IMR-90 (cell line): ENCODE measurements at regions not wholly inside any gene's neighbourhood (a gene's known extent, or its start where the extent isn't known, plus 50 kb on each side); places are given as distances from the start of the nearest gene placed in this dataset.

Source experiments
- ATAC-seq: fragments of 200-7000 bp; cut with Tn5 transposase; 2 replicates; pipeline ENCODE4 v1.9.1; 2020; ENCODE audit warnings: low read depth, mild to moderate bottlenecking, moderate library complexity
- BruUV-seq: library from RNA; stranded (reverse); fragments of 400-500 nt; replicated peaks from 2 replicates; lab custom pipeline; 2021; lab: Mats Ljungman, UMichigan
- CTCF ChIA-PET: fragments of 300-600 bp; formaldehyde crosslinking; extraction: SDS; loops from one replicate; lab custom pipeline; 2021; ENCODE audit warnings: antibody characterized with exemption; lab: Yijun Ruan, JAX
- POLR2A ChIA-PET: fragments of 300-600 bp; sonication (Branson Sonifier 250); formaldehyde crosslinking; loops from one replicate; lab custom pipeline; 2022; ENCODE audit warnings: antibody characterized with exemption; ENCODE audit not compliant: unreplicated experiment; lab: Charles Lee
- DNase-seq: peaks from one replicate; pipeline ENCODE4 v3.0.0; 2013
- H2AFZ ChIP-seq: replicated peaks from 2 replicates; pipeline ENCODE3; 2013; ENCODE audit warnings: low read length, mild to moderate bottlenecking; ENCODE audit not compliant: poor library complexity
- H2AK5ac ChIP-seq: 2 replicates; pipeline ENCODE4 v1.6.1; 2013; ENCODE audit warnings: low read depth, low read length, inconsistent platforms
- H2AK9ac ChIP-seq: replicated peaks from 2 replicates; pipeline ENCODE3; 2013; ENCODE audit warnings: mild to moderate bottlenecking, low read depth, low read length, moderate library complexity; ENCODE audit not compliant: poor library complexity
- H2BK120ac ChIP-seq: 2 replicates; pipeline ENCODE4 v1.6.1; 2013; ENCODE audit warnings: low read depth, low read length, inconsistent platforms
- H2BK15ac ChIP-seq: 3 replicates; pipeline ENCODE4 v1.6.1; 2013; ENCODE audit warnings: low read depth, low read length, inconsistent platforms
- H2BK20ac ChIP-seq: 2 replicates; pipeline ENCODE4 v1.6.1; 2013; ENCODE audit warnings: low read depth, mild to moderate bottlenecking, inconsistent platforms, low read length, moderate library complexity
- H2BK5ac ChIP-seq: 2 replicates; pipeline ENCODE4 v1.6.1; 2013; ENCODE audit warnings: mild to moderate bottlenecking, low read depth, low read length, inconsistent platforms; ENCODE audit not compliant: poor library complexity, severe bottlenecking
- H3K14ac ChIP-seq: replicated peaks from 2 replicates; pipeline ENCODE4 v1.6.1; 2013; ENCODE audit warnings: low read depth, low read length, inconsistent platforms
- H3K18ac ChIP-seq: 2 replicates; pipeline ENCODE4 v1.6.1; 2013; ENCODE audit warnings: low read depth, low read length, control low read depth
- H3K23ac ChIP-seq: 2 replicates; pipeline ENCODE4 v1.6.1; 2013; ENCODE audit warnings: low read depth, low read length, inconsistent platforms
- H3K27ac ChIP-seq: 2 replicates; pipeline ENCODE4 v1.5.1; 2013; ENCODE audit warnings: mild to moderate bottlenecking, control low read depth, low read length; ENCODE audit not compliant: insufficient read depth
- H3K27me3 ChIP-seq: 2 replicates; pipeline ENCODE4 v1.6.1; 2013; ENCODE audit warnings: low read length; ENCODE audit not compliant: control insufficient read depth, insufficient read depth
- H3K36me3 ChIP-seq: 2 replicates; pipeline ENCODE4 v1.6.1; 2013; ENCODE audit warnings: low read length, mixed read lengths; ENCODE audit not compliant: control insufficient read depth, insufficient read depth
- H3K4ac ChIP-seq: 2 replicates; pipeline ENCODE4 v1.6.1; 2013; ENCODE audit warnings: low read depth, low read length, inconsistent platforms
- H3K4me1 ChIP-seq: 2 replicates; pipeline ENCODE4 v1.6.1; 2013; ENCODE audit warnings: low read length, mixed read lengths; ENCODE audit not compliant: control insufficient read depth, insufficient read depth
- H3K4me2 ChIP-seq: 2 replicates; pipeline ENCODE4 v1.6.1; 2013; ENCODE audit warnings: low read depth, mild to moderate bottlenecking, control low read depth, low read length, moderate library complexity
- H3K4me3 ChIP-seq: 2 replicates; pipeline ENCODE4 v1.5.1; 2013; ENCODE audit warnings: low read depth, mild to moderate bottlenecking, control low read depth, low read length, moderate library complexity; ENCODE audit not compliant: insufficient read depth
- H3K56ac ChIP-seq: 2 replicates; pipeline ENCODE4 v1.6.1; 2013; ENCODE audit warnings: low read length, inconsistent platforms; ENCODE audit not compliant: insufficient read depth; ENCODE audit errors: extremely low read depth
- H3K79me1 ChIP-seq, 2 experiments: 2 replicates each; pipeline ENCODE4 v1.6.1; 2013; ENCODE audit warnings: low read length in 2 of 2, inconsistent platforms in 1 of 2, low read depth in 1 of 2
- H3K9ac ChIP-seq: 2 replicates; pipeline ENCODE4 v1.6.1; 2013; ENCODE audit warnings: low read depth, low read length, control low read depth
- H3K9me1 ChIP-seq: 2 replicates; pipeline ENCODE4 v1.6.1; 2013; ENCODE audit warnings: low read length, inconsistent platforms; ENCODE audit not compliant: insufficient read depth
- H3K9me3 ChIP-seq: 2 replicates; pipeline ENCODE4 v1.6.1; 2013; ENCODE audit warnings: low read length; ENCODE audit not compliant: control insufficient read depth, insufficient read depth
- H4K20me1 ChIP-seq: 2 replicates; pipeline ENCODE4 v1.6.1; 2013; ENCODE audit warnings: low read length, inconsistent platforms; ENCODE audit not compliant: insufficient read depth
- H4K5ac ChIP-seq: 2 replicates; pipeline ENCODE4 v1.6.1; 2013; ENCODE audit warnings: mild to moderate bottlenecking, low read depth, low read length, control low read depth
- H4K8ac ChIP-seq, 2 experiments: 2 replicates each; pipeline ENCODE4 v1.6.1; 2013; ENCODE audit warnings: low read depth in 2 of 2, low read length in 2 of 2, control low read depth in 1 of 2, inconsistent platforms in 1 of 2
- H4K91ac ChIP-seq: 2 replicates; pipeline ENCODE4 v1.6.1; 2013; ENCODE audit warnings: low read depth, low read length, inconsistent platforms; ENCODE audit not compliant: insufficient read depth
- CHD1 ChIP-seq: IDR thresholded peaks from 2 replicates; pipeline ENCODE4 v1.6.1; 2012; ENCODE audit warnings: low read depth, low read length, improper control_type of control experiment
- CTCF ChIP-seq: conservative IDR thresholded peaks from 2 replicates; pipeline ENCODE4 v1.5.1; 2012; ENCODE audit warnings: mild to moderate bottlenecking, low read depth, low read length, improper control_type of control experiment
- MAFK ChIP-seq: IDR thresholded peaks from 2 replicates; pipeline ENCODE4 v1.6.1; 2012; ENCODE audit warnings: low read depth, low read length, improper control_type of control experiment
- MAZ ChIP-seq: IDR thresholded peaks from 2 replicates; pipeline ENCODE4 v1.6.1; 2012; ENCODE audit warnings: low read depth, mild to moderate bottlenecking, low read length, improper control_type of control experiment, moderate library complexity, borderline replicate concordance
- WGBS, 2 experiments: methylation state at CpG; one replicate each; pipeline versions ENCODE4 v1.1.5 to v1.1.7; 2013; ENCODE audit warnings: missing lambda C conversion rate in 2 of 2; ENCODE audit not compliant: insufficient read length in 1 of 2; ENCODE audit errors: extremely low coverage in 2 of 2; 5-methylcytosine and 5-hydroxymethylcytosine counted together
- dilution Hi-C: fragments of 300-500 bp; cut with HindIII; formaldehyde crosslinking; loops from one replicate; pipeline ENCODE4 v1.14.3; 2018; ENCODE audit warnings: low sequenced_read_pairs; ENCODE audit not compliant: unreplicated experiment
- in situ Hi-C: fragments of 300-500 bp; cut with MboI; formaldehyde crosslinking; loops from 3 replicates; pipeline ENCODE4 v1.14.3; 2019; ENCODE audit warnings: low sequenced_read_pairs, inconsistent platforms, mixed read lengths
- intact Hi-C: fragments of 100-400 bp; cut with micrococcal nuclease; formaldehyde crosslinking; loops from 2 replicates; pipeline ENCODE4 v1.10.0; 2022

- dilution Hi-C loops: no loop called here
- Histone ChIP-seq H3K4me1 (no peaks in the 10 kb centered on the region), H3K9me3 (no peaks in the 10 kb centered on the region), H3K9ac (no peak overlapping the region), H3K27me3 (no peaks in the 10 kb centered on the region), H2AFZ (no peak overlapping the region), H3K4ac (no peak overlapping the region), H4K8ac (no peak overlapping the region), H3K9me1 (no peaks in the 10 kb centered on the region), H3K36me3 (no peaks in the 10 kb centered on the region), H3K79me1 (no peaks in the 10 kb centered on the region), H4K5ac (no peak overlapping the region), H2AK5ac (no peak overlapping the region), H3K18ac (no peak overlapping the region), H2AK9ac (no peak overlapping the region), H3K56ac (no peak overlapping the region), H2BK120ac (no peak overlapping the region), H2BK5ac (no peak overlapping the region), H4K20me1 (no peaks in the 10 kb centered on the region), H2BK15ac (no peak overlapping the region), H2BK20ac (no peak overlapping the region), H3K27ac (no peak overlapping the region), H3K4me2 (no peak overlapping the region), H3K23ac (no peak overlapping the region), H3K14ac (no peak overlapping the region), H4K91ac (no peak overlapping the region), H3K4me3 (no peak overlapping the region)
- DNase-seq (no peak), ATAC-seq (no peak)
- CTCF ChIA-PET: no interaction called here
- intact Hi-C loops: no loop called here
- no CpG with 5 or more reads among the region's 2 CpGs for WGBS, 2 experiments
- POLR2A ChIA-PET: no interaction called here
- no TSS peak for BruUV-seq
- TF ChIP-seq MAZ (no peak), CHD1 (no peak), MAFK (no peak), CTCF (no peak)
- in situ Hi-C loops: no loop called here
Measured at GRCh38 chr2:195396479-195396878, 260.5 kb upstream of the SLC39A10 start.
